Astrocyte (in vitro differentiated cells and primary cell): ENCODE measurements at regions not wholly inside any gene's neighbourhood (a gene's known extent, or its start where the extent isn't known, plus 50 kb on each side); places are given as distances from the start of the nearest gene placed in this dataset.

Source experiments
- DNase-seq: peaks from one replicate; pipeline ENCODE4 v3.0.0-alpha.2; 2010; ENCODE audit warnings: low read depth
- FAIRE-seq: peaks from 2 replicates; lab custom pipeline; 2011; peaks lifted over from hg19 to GRCh38; lab: Jason Lieb, UNC
- H2AFZ ChIP-seq: 2 replicates; pipeline ENCODE4 v1.6.0; 2012; ENCODE audit warnings: low read depth, low read length, inconsistent platforms
- H3K27ac ChIP-seq: 2 replicates; pipeline ENCODE4 v1.5.1; 2011; ENCODE audit warnings: low read depth, low read length, inconsistent platforms
- H3K27me3 ChIP-seq: 2 replicates; pipeline ENCODE4 v1.6.0; 2011; ENCODE audit warnings: low read length, inconsistent platforms; ENCODE audit not compliant: insufficient read depth
- H3K36me3 ChIP-seq: 2 replicates; pipeline ENCODE4 v1.5.1; 2011; ENCODE audit warnings: low read length, inconsistent platforms; ENCODE audit not compliant: insufficient read depth
- H3K4me1 ChIP-seq: 2 replicates; pipeline ENCODE4 v1.5.1; 2011; ENCODE audit warnings: low read length, inconsistent platforms; ENCODE audit not compliant: insufficient read depth
- H3K4me2 ChIP-seq: 2 replicates; pipeline ENCODE4 v1.6.0; 2012; ENCODE audit warnings: low read length, inconsistent platforms
- H3K4me3 ChIP-seq: 2 replicates; pipeline ENCODE4 v1.5.1; 2011; ENCODE audit warnings: low read depth, mild to moderate bottlenecking, low read length, inconsistent platforms; ENCODE audit not compliant: insufficient read depth
- H3K79me2 ChIP-seq: 2 replicates; pipeline ENCODE4 v1.6.0; 2012; ENCODE audit warnings: mild to moderate bottlenecking, low read length, inconsistent platforms; ENCODE audit not compliant: insufficient read depth
- H3K9ac ChIP-seq: 2 replicates; pipeline ENCODE4 v1.6.0; 2012; ENCODE audit warnings: mild to moderate bottlenecking, low read length, inconsistent platforms
- H3K9me3 ChIP-seq: 2 replicates; pipeline ENCODE4 v1.5.1; 2012; ENCODE audit warnings: low read depth, mild to moderate bottlenecking, low read length, inconsistent platforms; ENCODE audit not compliant: insufficient read depth
- H4K20me1 ChIP-seq: 2 replicates; pipeline ENCODE4 v1.6.0; 2012; ENCODE audit warnings: low read length, inconsistent platforms; ENCODE audit not compliant: insufficient read depth
- H3K27ac Mint-ChIP-seq: one replicate; pipeline ENCODE4 v1.8.0; 2021; ENCODE audit warnings: mild to moderate bottlenecking, mixed read lengths; ENCODE audit not compliant: unreplicated experiment
- H3K27me3 Mint-ChIP-seq: one replicate; pipeline ENCODE4 v1.8.0; 2021; ENCODE audit warnings: low read depth, mixed read lengths; ENCODE audit not compliant: unreplicated experiment
- H3K36me3 Mint-ChIP-seq: one replicate; pipeline ENCODE4 v1.8.0; 2021; ENCODE audit warnings: low read depth, mixed read lengths; ENCODE audit not compliant: unreplicated experiment
- H3K4me1 Mint-ChIP-seq: one replicate; pipeline ENCODE4 v1.8.0; 2021; ENCODE audit warnings: low read depth, mixed read lengths; ENCODE audit not compliant: unreplicated experiment
- H3K4me3 Mint-ChIP-seq: one replicate; pipeline ENCODE4 v1.8.0; 2021; ENCODE audit warnings: mild to moderate bottlenecking, moderate library complexity, mixed read lengths; ENCODE audit not compliant: unreplicated experiment
- H3K9me3 Mint-ChIP-seq: one replicate; pipeline ENCODE4 v1.8.0; 2021; ENCODE audit warnings: mild to moderate bottlenecking, mixed read lengths; ENCODE audit not compliant: unreplicated experiment
- EZH2 ChIP-seq: IDR thresholded peaks from 2 replicates; pipeline ENCODE4 v1.6.1; 2012; ENCODE audit warnings: mild to moderate bottlenecking, low read length, inconsistent platforms; ENCODE audit not compliant: insufficient read depth
- TF ChIP-seq, protein P1 (sequence below): IDR thresholded peaks from 2 replicates; pipeline ENCODE4 v1.5.1; 2011; ENCODE audit warnings: low read depth, mild to moderate bottlenecking, inconsistent platforms, low read length, moderate library complexity; ENCODE audit not compliant: insufficient read depth

DNA sequence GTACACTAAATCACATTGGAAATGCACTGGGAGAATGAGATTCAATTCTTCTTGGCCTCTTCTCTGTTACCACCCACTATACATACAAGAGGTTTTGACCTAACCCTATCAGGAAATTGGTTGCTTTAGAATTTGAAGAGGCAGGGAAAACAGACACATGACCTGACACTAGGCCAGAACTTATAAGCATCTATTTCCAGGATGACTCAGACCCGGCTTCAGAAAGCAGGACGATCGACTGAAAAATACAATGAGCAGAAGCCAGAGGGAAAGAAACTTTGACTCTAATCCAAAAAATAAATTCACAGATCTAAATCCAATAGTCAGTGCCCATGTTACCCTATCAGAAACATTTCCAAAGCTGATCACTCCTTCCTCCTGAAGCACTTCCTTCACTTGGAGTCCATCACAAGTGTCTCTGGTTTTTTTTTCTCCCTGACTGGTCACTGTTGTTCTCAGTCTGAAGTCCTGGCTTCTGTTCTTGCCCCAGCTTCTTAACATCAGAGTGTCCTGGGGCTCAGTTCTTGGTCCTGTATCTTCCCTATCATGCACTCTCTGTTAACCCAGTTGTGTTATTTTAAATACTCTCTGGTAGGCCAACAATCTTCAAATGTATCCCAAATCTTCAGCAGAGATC is 133.6 kb downstream of the P2RY1 start:
- Histone ChIP-seq H3K9ac (no peak overlapping the region), H3K27me3 (no peaks in the 10 kb centered on the region), H3K36me3 (no peaks in the 10 kb centered on the region), H3K79me2 (no peaks in the 10 kb centered on the region), H4K20me1 (no peaks in the 10 kb centered on the region), H3K4me1 (no peaks in the 10 kb centered on the region), H3K4me2 (no peak overlapping the region), H3K9me3 (no peaks in the 10 kb centered on the region), H3K27ac (no peak overlapping the region), H3K4me3 (no peak overlapping the region), H2AFZ (peak overlapping the region; percentile 5)
- TF ChIP-seq, protein P1, sequence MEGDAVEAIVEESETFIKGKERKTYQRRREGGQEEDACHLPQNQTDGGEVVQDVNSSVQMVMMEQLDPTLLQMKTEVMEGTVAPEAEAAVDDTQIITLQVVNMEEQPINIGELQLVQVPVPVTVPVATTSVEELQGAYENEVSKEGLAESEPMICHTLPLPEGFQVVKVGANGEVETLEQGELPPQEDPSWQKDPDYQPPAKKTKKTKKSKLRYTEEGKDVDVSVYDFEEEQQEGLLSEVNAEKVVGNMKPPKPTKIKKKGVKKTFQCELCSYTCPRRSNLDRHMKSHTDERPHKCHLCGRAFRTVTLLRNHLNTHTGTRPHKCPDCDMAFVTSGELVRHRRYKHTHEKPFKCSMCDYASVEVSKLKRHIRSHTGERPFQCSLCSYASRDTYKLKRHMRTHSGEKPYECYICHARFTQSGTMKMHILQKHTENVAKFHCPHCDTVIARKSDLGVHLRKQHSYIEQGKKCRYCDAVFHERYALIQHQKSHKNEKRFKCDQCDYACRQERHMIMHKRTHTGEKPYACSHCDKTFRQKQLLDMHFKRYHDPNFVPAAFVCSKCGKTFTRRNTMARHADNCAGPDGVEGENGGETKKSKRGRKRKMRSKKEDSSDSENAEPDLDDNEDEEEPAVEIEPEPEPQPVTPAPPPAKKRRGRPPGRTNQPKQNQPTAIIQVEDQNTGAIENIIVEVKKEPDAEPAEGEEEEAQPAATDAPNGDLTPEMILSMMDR, result no peak
- no peak for TF ChIP-seq EZH2
- Mint-ChIP-seq H3K36me3 (no peaks in the 10 kb centered on the region), H3K4me1 (peaks cover 13% of the 10 kb centered on the region), H3K27ac (peak overlapping the region; percentile 22), H3K9me3 (no peaks in the 10 kb centered on the region), H3K27me3 (no peaks in the 10 kb centered on the region), H3K4me3 (no peak overlapping the region)
- DNase-seq (peak; percentile 22), FAIRE-seq (peak; percentile 41)

DNA sequence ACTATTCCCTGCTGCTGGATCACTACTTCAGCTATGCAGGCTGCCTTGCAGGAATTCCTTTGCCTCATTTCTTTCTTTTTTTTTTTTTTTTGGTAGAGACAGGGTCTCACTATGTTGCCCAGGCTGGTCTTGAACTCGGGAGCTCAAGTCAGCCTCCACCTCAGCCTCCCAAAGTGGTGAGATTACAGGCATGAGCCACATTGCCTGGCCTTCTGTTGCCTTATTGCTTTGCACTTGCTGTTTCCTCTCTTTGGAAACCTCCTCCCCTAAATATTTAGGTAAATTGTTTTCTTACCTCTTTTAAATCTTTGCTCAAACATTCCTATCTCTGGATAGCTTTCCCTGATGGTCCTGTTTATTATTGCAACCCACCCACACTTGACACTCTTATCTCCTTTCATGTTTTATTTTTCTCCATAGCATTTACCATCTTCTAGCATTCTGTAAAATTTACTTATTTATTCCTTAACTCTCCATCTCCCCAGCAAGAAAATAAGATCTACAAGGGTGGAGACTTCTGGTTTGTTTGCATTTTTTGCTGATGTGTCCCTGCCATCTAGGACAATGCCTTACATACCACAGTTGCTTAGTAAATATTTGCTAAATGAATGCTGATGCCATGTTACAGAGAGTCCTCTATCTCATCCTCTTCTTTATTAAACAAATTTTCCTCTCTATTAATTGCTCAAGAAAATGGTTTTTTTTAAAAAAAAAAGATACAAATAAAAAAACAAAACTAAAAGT is 134.8 kb downstream of the P2RY1 start:
- Mint-ChIP-seq H3K9me3 (no peaks in the 10 kb centered on the region), H3K4me3 (no peak overlapping the region), H3K27ac (no peak overlapping the region), H3K36me3 (no peaks in the 10 kb centered on the region), H3K4me1 (peaks cover 13% of the 10 kb centered on the region), H3K27me3 (no peaks in the 10 kb centered on the region)
- no peaks in the 10 kb centered on the region for H4K20me1 ChIP-seq
- H3K27me3 ChIP-seq, result no peaks in the 10 kb centered on the region
- no peak overlapping the region for H3K27ac ChIP-seq
- no peak overlapping the region for H3K4me2 ChIP-seq
- TF ChIP-seq, protein P1, result no peak
- TF ChIP-seq EZH2, result no peak
- no peak for DNase-seq
- H3K9me3 ChIP-seq, result no peaks in the 10 kb centered on the region
- no peaks in the 10 kb centered on the region for H3K79me2 ChIP-seq
- no peaks in the 10 kb centered on the region for H3K36me3 ChIP-seq
- no peak overlapping the region for H3K4me3 ChIP-seq
- no peak for FAIRE-seq
- no peak overlapping the region for H2AFZ ChIP-seq
- no peak overlapping the region for H3K9ac ChIP-seq
- no peaks in the 10 kb centered on the region for H3K4me1 ChIP-seq

DNA sequence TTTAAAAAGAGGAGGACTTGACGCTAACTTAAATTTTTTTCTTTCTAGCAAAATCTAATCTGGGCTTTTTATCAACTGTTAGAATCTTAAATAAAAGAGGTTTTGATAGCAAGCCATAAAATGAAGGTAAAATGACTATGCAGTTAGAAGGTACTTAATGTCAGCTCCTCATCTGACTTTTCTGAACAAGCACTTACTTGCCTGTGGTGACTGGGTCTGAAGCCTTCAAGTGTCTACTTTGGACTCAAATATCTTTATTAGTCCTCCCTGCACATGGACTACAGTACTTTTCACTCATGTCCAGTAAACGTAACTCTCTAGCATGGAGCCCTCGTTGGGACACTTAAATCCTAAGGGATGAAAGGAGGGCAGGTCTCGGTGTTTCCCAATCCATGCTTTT is 135.9 kb downstream of the P2RY1 start:
- Mint-ChIP-seq H3K4me1 (peaks cover 13% of the 10 kb centered on the region), H3K9me3 (no peaks in the 10 kb centered on the region), H3K27me3 (no peaks in the 10 kb centered on the region), H3K27ac (no peak overlapping the region), H3K4me3 (no peak overlapping the region), H3K36me3 (no peaks in the 10 kb centered on the region)
- no peaks in the 10 kb centered on the region for H3K36me3 ChIP-seq
- no peak for TF ChIP-seq EZH2
- TF ChIP-seq, protein P1, result no peak
- H4K20me1 ChIP-seq, result no peaks in the 10 kb centered on the region
- no peak for DNase-seq
- H3K9ac ChIP-seq, result no peak overlapping the region
- H2AFZ ChIP-seq, result no peak overlapping the region
- no peaks in the 10 kb centered on the region for H3K27me3 ChIP-seq
- no peak overlapping the region for H3K27ac ChIP-seq
- H3K4me3 ChIP-seq, result no peak overlapping the region
- no peaks in the 10 kb centered on the region for H3K79me2 ChIP-seq
- FAIRE-seq, result no peak
- no peaks in the 10 kb centered on the region for H3K9me3 ChIP-seq
- no peak overlapping the region for H3K4me2 ChIP-seq
- no peaks in the 10 kb centered on the region for H3K4me1 ChIP-seq
